Activated CD4-positive, alpha-beta T cell treated with anti-CD3 and anti-CD28 coated beads, Interleukin-2, amount 50 U/mL, for 16 hours (primary cell): ENCODE measurements at regions not wholly inside any gene's neighbourhood (a gene's known extent, or its start where the extent isn't known, plus 50 kb on each side); places are given as distances from the start of the nearest gene placed in this dataset.
"Not testable (repeated sequence)": the region's sequence is repeated elsewhere in the genome, so short reads cannot be mapped to it uniquely, and the experiment has no call there.

Source experiments
- DNase-seq: peaks from one replicate; pipeline ENCODE4 v3.0.0-alpha.2; 2020

- DNase-seq = no peak
These were observed 186.8 kb downstream of the KCNS3 start for GRCh38 chr2:18065249-18065648.

DNA sequence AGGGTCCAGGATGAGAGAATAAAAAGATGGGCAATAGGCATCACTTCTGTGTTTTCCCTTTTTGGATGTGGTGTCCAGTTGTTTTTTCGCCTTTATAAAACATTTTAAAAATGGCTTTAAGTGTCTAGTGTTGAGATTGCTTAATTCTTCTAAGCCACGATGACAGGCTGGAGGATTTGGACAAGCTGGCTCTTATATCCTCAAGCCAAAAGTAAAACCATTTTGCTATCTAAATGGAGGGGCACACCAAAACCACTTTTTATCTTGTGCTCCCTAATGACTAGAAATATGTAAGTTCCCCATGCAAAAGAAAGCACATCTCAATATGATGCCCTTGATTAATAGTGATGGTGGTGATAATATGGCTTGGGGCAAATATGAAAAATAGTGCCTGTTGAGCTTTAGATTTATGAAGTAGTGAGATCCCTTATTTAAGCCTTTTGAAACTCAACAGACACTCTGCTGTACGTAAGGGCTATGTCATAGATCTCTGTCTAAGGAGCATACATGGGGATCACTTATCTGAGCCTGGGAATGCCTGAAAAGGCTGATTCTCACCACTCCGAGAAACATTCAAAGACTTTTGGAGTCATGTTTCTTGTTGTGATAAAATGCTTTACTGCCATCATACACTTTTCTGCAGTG, 185.5 kb downstream of the KCNS3 start:
- no peak for DNase-seq

DNA sequence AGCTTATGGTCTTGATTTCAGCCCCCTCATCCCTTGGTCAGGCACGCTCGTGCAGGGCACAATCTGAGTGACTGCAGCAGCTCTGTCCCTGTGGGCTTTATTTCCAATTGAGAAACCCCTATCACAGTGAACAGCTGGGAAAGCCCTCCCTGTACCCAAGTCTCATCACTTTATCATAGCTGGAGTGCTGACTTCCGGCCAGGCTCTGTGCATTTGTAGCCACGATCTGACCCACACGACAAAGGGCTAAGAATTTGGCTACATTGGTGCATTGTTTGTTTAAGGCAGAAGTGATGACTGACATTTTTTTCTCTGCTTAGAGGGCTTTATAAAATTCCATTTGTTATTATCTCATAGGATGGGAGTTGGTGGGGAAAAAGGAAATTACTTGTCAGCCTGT, 184.4 kb downstream of the KCNS3 start:
- DNase-seq = no peak

DNA sequence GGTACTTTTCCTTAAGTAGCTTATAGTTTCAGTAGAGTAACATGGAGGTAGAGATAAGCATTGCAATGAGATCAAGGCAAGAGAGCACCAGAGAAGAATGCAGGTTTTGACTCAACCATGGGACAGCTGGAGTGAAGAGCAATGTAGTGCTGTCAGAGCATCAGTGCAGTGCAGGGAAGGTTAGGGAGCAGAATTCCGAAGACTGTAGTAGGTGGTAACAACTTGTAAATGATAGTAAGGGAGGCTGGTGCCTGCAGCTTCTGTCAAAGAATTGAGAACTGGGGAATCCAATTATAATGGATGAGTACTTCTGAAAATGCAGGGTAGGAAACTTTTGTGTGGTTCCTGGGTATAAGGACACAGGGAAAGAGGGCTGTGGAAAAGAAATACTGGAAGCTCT, 183.2 kb downstream of the KCNS3 start:
- no peak for DNase-seq

DNA sequence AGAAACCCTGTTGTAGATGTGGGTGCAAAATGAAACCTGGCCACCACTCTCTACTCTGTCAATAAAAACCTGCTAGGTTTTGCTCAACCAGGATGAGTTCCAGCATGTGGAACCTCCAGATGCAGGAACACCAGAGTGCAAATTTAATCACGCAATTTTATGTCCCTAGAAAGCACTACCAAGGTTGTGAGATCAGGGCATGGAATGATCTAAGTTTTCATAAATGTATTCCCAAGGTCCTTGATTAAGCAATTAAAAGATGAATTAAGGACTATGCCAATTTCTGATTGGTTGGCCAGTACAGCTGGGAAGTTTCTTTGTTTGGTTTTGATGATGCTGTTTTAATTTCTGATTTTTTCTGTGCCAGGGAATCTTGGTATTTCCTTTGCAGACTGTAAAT, 179.2 kb downstream of the KCNS3 start:
- DNase-seq = no peak

DNA sequence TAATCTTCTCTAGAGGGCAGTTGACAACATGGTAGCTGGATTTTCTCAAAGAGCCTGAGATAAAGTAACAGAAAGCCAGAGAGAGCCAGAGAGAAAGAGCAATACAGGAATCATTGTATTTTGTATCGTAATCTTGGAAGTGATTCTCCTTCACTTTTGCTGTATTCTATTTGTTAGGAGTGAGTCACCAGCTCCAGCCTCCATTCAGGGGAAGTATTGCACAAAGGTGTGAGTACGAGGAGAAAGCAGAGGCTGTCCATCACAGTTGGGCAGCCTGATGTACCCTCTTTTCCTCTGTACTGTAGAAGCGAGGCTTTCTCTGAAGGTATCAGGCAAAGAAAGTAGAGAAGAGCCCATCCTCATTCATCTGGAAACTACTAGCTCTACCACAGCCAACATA, 176.8 kb downstream of the KCNS3 start:
- DNase-seq = no peak

- no peak for DNase-seq
These were observed 171.5 kb downstream of the KCNS3 start for GRCh38 chr2:18050001-18050400.

DNA sequence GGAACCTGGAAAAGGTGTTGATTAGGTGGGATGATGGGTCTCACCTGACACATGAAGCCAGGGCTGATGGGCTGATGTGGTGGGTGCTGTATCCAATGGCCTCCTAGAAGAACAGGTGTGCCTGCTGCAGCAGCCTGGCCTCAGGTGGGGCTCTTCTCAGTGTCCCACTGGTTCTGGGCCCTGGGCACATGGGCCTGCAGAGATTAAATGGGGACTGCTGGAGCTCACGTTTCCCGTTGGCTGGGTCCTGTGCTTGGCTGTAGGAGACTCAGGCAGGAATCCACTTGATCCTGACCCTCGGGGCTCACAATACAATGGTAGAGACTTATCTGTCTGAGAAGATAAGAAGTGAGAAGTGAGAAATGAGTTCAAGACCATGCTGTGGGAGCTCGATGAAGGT, 170.9 kb downstream of the KCNS3 start:
- DNase-seq = no peak

DNA sequence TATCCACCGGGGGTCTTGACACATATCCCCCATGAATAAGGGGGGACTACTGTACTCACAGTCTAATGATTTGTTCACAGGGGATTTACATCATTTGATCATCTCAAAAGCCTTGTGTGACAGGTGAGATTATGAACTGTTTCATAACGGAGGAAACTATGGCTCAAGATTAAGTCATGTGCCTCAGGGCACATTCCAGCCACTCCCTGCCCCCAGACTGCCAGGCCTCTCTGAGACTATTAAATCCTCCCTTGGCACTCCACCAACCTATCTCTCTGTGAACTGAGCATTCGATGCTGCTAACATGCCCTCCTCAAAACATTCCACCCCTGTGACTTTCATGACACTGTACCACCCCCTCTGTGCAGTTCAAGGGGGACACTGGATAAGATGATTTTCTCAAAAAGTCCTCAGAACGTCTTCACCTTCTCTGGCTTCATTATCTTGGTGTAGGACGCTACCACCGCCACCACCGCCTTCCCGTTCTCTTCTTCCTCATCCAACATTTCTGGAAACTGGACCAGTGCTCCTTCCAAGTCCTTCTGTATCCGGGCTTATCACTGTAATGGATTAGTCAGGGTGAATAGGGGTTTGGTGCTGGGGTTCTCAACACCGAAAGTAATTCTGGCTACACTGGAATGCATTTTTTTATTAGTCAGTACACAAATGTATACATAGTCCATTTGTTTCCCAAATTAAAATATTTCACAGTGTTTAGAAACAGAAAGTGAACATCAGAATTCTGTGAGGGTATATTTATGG, 169.6 kb downstream of the KCNS3 start:
- DNase-seq = no peak

GRCh38 chr2:18047213-18047611, 168.7 kb downstream of the KCNS3 start:
- no peak for DNase-seq

DNA sequence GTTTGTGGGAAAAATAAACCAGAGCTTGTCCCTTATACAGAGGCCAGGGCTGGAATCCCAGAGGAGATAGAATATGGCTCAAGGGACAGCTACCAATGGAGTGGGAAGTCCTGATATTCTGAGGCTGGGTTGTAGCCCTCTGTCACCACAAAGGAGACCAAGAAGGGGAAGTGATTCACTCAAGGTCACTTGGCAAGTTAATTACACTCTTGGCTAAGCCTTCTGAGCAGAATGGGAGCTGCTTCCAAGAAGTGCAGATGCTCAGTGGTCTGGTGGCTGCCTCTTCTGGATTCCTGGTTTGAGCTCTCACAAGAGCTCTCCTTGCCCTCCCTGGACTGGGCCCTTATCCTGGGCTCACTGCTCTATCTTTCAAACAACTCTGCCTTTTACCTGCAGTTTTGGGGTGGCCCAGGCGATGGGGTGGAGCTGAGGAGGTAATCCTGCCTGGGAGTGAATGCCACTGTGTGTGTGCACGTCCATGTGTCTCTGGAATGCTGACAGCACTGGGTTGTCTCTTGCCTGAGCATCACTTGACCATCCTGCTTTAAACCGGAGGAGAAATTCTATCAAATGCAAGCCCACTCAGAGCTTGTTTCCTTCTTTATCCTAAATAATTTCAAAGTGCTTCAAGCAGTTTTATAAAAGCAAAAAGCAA, 168.2 kb downstream of the KCNS3 start:
- no peak for DNase-seq

- DNase-seq = no peak
These were observed 167.6 kb downstream of the KCNS3 start for GRCh38 chr2:18046017-18046416.

GRCh38 chr2:18045230-18045629, 166.8 kb downstream of the KCNS3 start:
- no peak for DNase-seq

GRCh38 chr2:18017381-18017780, 138.9 kb downstream of the KCNS3 start:
- DNase-seq = not testable (repeated sequence)

DNA sequence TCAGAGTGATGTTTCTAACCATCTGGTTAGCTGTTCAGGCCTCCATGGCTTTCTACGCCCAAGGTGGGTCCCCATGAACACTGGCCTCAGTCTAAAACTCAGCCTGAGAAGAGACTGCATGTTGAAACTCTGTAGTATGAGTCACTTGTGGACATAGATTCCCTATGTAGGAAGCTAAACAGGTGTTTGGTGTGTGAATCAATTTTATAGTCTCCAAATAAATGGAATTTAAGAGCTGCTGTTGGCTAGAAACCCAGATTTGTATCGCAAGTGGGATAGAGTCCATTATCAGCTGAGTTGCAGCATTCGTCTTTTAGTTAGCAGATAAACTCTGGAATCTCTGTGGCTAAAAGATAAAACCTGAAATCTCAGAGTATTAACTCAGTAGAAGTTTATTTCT, 131.4 kb downstream of the KCNS3 start:
- DNase-seq = no peak

GRCh38 chr2:18005411-18005810, 126.9 kb downstream of the KCNS3 start:
- no peak for DNase-seq

DNA sequence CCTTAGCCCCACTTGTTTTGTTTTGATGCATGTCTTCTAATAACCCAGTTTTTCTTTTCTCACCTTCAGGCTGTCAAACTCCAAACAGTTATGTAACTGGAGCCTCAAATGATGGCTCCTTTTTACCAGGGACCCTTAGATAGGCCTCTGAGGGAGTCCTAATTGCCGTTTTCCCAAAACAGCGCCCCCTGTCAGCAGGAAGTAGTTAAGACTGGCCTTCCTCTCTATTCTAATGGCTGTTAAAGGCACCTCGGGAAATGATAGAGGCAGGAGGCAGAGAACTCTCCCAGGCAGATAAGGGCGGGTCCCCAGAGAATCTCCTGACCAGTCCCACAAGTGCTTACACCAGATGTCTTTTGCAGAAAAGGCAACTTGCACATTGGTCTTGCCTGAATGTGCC, 123.2 kb downstream of the KCNS3 start:
- no peak for DNase-seq

DNA sequence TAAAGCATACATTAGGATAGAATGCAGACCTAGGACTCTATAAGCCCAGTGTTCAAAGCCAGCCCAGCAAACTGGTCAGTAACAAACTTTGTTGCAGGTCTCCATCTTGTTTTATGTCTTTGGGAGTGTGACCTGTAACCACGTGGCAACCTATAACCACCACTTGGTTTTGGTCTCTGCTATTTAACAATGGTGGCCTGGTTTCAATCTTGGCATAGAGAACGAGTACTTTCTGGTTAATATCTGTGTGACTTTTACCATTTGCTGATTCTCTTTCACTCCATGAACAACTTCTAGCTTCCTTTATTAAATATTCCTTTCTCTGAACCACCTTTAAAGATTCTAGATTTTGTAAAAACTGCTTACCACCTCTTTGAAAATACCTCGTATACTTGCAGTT, 118.5 kb downstream of the KCNS3 start:
- DNase-seq = no peak

- DNase-seq = no peak
These were observed 117.1 kb downstream of the KCNS3 start for GRCh38 chr2:17995593-17995992.
